ENCODE measurements at regions not wholly inside any gene's neighbourhood (a gene's known extent, or its start where the extent isn't known, plus 50 kb on each side); places are given as distances from the start of the nearest gene placed in this dataset.

GRCh38 chr2:12539776-12540562, 176.8 kb upstream of the TRIB2 start:
- no peaks in the 10 kb centered on the region for H3K9me3 ChIP-seq
- TF ChIP-seq CTCF (IDR thresholded peaks at IDR 0.05), result no peak
- ATAC-seq (no peak), DNase-seq (no peak)
- H3K36me3 ChIP-seq, result no peaks in the 10 kb centered on the region
- intact Hi-C loops (cut with DNase I), result no loop called here
- H3K4me1 ChIP-seq, result peaks cover 5% of the 10 kb centered on the region
- no peak overlapping the region for H3K27ac ChIP-seq
- H3K4me3 ChIP-seq, result no peak overlapping the region
- no peaks in the 10 kb centered on the region for H3K27me3 ChIP-seq

- H3K4me1 ChIP-seq, result peaks cover 5% of the 10 kb centered on the region
- no peaks in the 10 kb centered on the region for H3K27me3 ChIP-seq
- intact Hi-C loops (cut with DNase I), result no loop called here
- H3K4me3 ChIP-seq, result no peak overlapping the region
- ATAC-seq (peak; percentile 27), DNase-seq (no peak)
- no peaks in the 10 kb centered on the region for H3K9me3 ChIP-seq
- no peak for TF ChIP-seq CTCF (IDR thresholded peaks at IDR 0.05)
- no peak overlapping the region for H3K27ac ChIP-seq
- no peaks in the 10 kb centered on the region for H3K36me3 ChIP-seq
Observed at GRCh38 chr2:12543076-12543977, 173.4 kb upstream of the TRIB2 start.

- intact Hi-C loops (cut with DNase I), result no loop called here
- DNase-seq (no peak), ATAC-seq (peak; percentile 15)
- H3K9me3 ChIP-seq, result no peaks in the 10 kb centered on the region
- no peak overlapping the region for H3K4me3 ChIP-seq
- peaks cover 5% of the 10 kb centered on the region for H3K4me1 ChIP-seq
- no peaks in the 10 kb centered on the region for H3K27me3 ChIP-seq
- no peak for TF ChIP-seq CTCF (IDR thresholded peaks at IDR 0.05)
- no peaks in the 10 kb centered on the region for H3K36me3 ChIP-seq
- no peak overlapping the region for H3K27ac ChIP-seq
Observed at GRCh38 chr2:12543978-12544558, 172.7 kb upstream of the TRIB2 start.

GRCh38 chr2:12547566-12548170, 169.1 kb upstream of the TRIB2 start:
- H3K4me1 ChIP-seq, result peaks cover 5% of the 10 kb centered on the region
- no peak for DNase-seq
- intact Hi-C loops (cut with DNase I), result no loop called here
- no peak overlapping the region for H3K4me3 ChIP-seq
- H3K36me3 ChIP-seq, result no peaks in the 10 kb centered on the region
- H3K9me3 ChIP-seq, result no peaks in the 10 kb centered on the region
- H3K27ac ChIP-seq, result no peak overlapping the region
- ATAC-seq, result no peak
- no peaks in the 10 kb centered on the region for H3K27me3 ChIP-seq
- no peak for TF ChIP-seq CTCF (IDR thresholded peaks at IDR 0.05)

- ATAC-seq, result no peak
- no peaks in the 10 kb centered on the region for H3K27me3 ChIP-seq
- DNase-seq, result no peak
- no peak overlapping the region for H3K27ac ChIP-seq
- H3K4me3 ChIP-seq, result no peak overlapping the region
- H3K36me3 ChIP-seq, result no peaks in the 10 kb centered on the region
- H3K9me3 ChIP-seq, result no peaks in the 10 kb centered on the region
- intact Hi-C loops (cut with DNase I), result no loop called here
- H3K4me1 ChIP-seq, result no peaks in the 10 kb centered on the region
- TF ChIP-seq CTCF (IDR thresholded peaks at IDR 0.05), result no peak
Observed at GRCh38 chr2:12548906-12549305, 167.8 kb upstream of the TRIB2 start.
